Kidney (tissue), 13 donors: ENCODE measurements at regions not wholly inside any gene's neighbourhood (a gene's known extent, or its start where the extent isn't known, plus 50 kb on each side); places are given as distances from the start of the nearest gene placed in this dataset.

Source experiments
- DNase-seq, 5 donors: peaks; one replicate each; pipeline ENCODE4 v3.0.0-alpha.2; 2013 to 2020
- FAIRE-seq: peaks from 2 replicates; lab custom pipeline; 2012; peaks lifted over from hg19 to GRCh38; lab: Jason Lieb, UNC
- H3K27ac ChIP-seq, 2 donors: one replicate each; pipeline ENCODE4 v1.7.0; 2013; ENCODE audit warnings: low read depth in 2 of 2, low read length in 2 of 2, inconsistent platforms in 1 of 2
- H3K27me3 ChIP-seq: one replicate; pipeline ENCODE4 v1.7.1; 2013; ENCODE audit warnings: low read length, inconsistent platforms; ENCODE audit not compliant: control insufficient read depth, insufficient read depth
- H3K36me3 ChIP-seq, 3 donors: one replicate each; pipeline versions ENCODE4 v1.7.0 to v1.7.1; 2013; ENCODE audit warnings: low read length in 3 of 3, control low read depth in 1 of 3, inconsistent platforms in 1 of 3; ENCODE audit not compliant: insufficient read depth in 3 of 3, control insufficient read depth in 2 of 3
- H3K4me1 ChIP-seq, 3 donors: one replicate each; pipeline versions ENCODE4 v1.7.0 to v1.7.1; 2013; ENCODE audit warnings: low read length in 3 of 3, inconsistent platforms in 1 of 3, low read depth in 1 of 3; ENCODE audit not compliant: control insufficient read depth in 2 of 3, insufficient read depth in 2 of 3
- H3K4me3 ChIP-seq, 3 donors: one replicate each; pipeline versions ENCODE4 v1.7.0 to v1.8.1; 2013; ENCODE audit warnings: low read length in 3 of 3, control low read depth in 1 of 3, inconsistent platforms in 1 of 3
- H3K9ac ChIP-seq, 3 donors: one replicate each; pipeline versions ENCODE4 v1.7.0 to v1.7.1; 2013; ENCODE audit warnings: low read length in 3 of 3, control low read depth in 1 of 3, inconsistent platforms in 1 of 3
- H3K9me3 ChIP-seq, 3 donors: one replicate each; pipeline versions ENCODE4 v1.7.0 to v1.7.1; 2013; ENCODE audit warnings: low read length in 3 of 3, control low read depth in 1 of 3, inconsistent platforms in 1 of 3; ENCODE audit not compliant: control insufficient read depth in 2 of 3, insufficient read depth in 1 of 3
- CTCF ChIP-seq: IDR thresholded peaks from 3 replicates; pipeline ENCODE4 v1.5.1; 2012; ENCODE audit warnings: mild to moderate bottlenecking, moderate library complexity, borderline replicate concordance; ENCODE audit not compliant: insufficient read depth; ENCODE audit errors: extremely low read depth
- intact Hi-C: fragments of 100-400 bp; cut with DNase I; formaldehyde crosslinking; loops from one replicate; pipeline ENCODE4 v1.11.1; 2022
- donor health status: control.
- donor health status: control.
- donor health status: control.
- donor health status: control.
- donor health status: control.
- donor health status: DM: yes; HTN: yes; CAD: no.
- donor health status: Normal renal cell carcinoma (clear cell type).

GRCh38 chr6:33507261-33507660, 52.9 kb downstream of the ZBTB9 start:
- Histone ChIP-seq H3K4me1 (peaks cover 0 to 4% (median 0%) of the 10 kb centered on the region in 3 donors), H3K27me3 (no peaks in the 10 kb centered on the region), H3K36me3 (no peaks in the 10 kb centered on the region), H3K9me3 (no peaks in the 10 kb centered on the region), H3K9ac (no peak overlapping the region), H3K4me3 (no peak overlapping the region), H3K27ac (no peak overlapping the region)
- no peak for TF ChIP-seq CTCF
- no peak for FAIRE-seq
- no peak for DNase-seq
- intact Hi-C loops = no loop called here

- H3K9ac ChIP-seq = peak overlapping the region in 1 of 3 donors; percentile 3
Measured at GRCh38 chr6:33508935-33509926, 54.9 kb downstream of the ZBTB9 start.

GRCh38 chr6:33513213-33513612, 58.8 kb downstream of the ZBTB9 start:
- Histone ChIP-seq H3K27me3 (no peaks in the 10 kb centered on the region), H3K36me3 (no peaks in the 10 kb centered on the region), H3K4me3 (no peak overlapping the region), H3K9ac (no peak overlapping the region), H3K27ac (no peak overlapping the region), H3K9me3 (no peaks in the 10 kb centered on the region), H3K4me1 (peaks cover 0 to 4% (median 0%) of the 10 kb centered on the region in 3 donors)
- no peak for TF ChIP-seq CTCF
- intact Hi-C loops = no loop called here
- DNase-seq (no peak), FAIRE-seq (no peak)

More at GRCh38 chr6:33508935-33509926, 54.9 kb downstream of the ZBTB9 start:
- DNase-seq = peak in 4 of 5 donors; percentile 54 to 75 (median 66)
- intact Hi-C loops = no loop called here
- TF ChIP-seq CTCF = no peak
- no peaks in the 10 kb centered on the region for H3K9me3 ChIP-seq
- FAIRE-seq = no peak
- H3K4me3 ChIP-seq = peak overlapping the region; percentile 5 to 34 (median 25)
- no peaks in the 10 kb centered on the region for H3K27me3 ChIP-seq
- H3K27ac ChIP-seq = no peak overlapping the region
- H3K36me3 ChIP-seq = no peaks in the 10 kb centered on the region
- peaks cover 0 to 4% (median 0%) of the 10 kb centered on the region in 3 donors for H3K4me1 ChIP-seq
